Keratinocyte (primary cell): ENCODE measurements at regions not wholly inside any gene's neighbourhood (a gene's known extent, or its start where the extent isn't known, plus 50 kb on each side); places are given as distances from the start of the nearest gene placed in this dataset.

Experiments
- EZH2 ChIP-seq: IDR thresholded peaks from one replicate; pipeline ENCODE4 v1.6.1; 2012; ENCODE audit warnings: inconsistent platforms, mild to moderate bottlenecking, low read length, moderate library complexity
- TF ChIP-seq, protein P1 (sequence below), 3 experiments: IDR thresholded peaks in 1 of 3; conservative IDR thresholded peaks in 1 of 3; optimal IDR thresholded peaks in 1 of 3; 2 replicates in 2 of 3; 3 replicates in 1 of 3; pipeline versions ENCODE3 to v1.5.1; 2011; ENCODE audit warnings: low read length in 3 of 3, mild to moderate bottlenecking in 3 of 3, moderate library complexity in 2 of 3, control low read depth in 1 of 3, inconsistent platforms in 1 of 3; ENCODE audit not compliant: insufficient read depth in 2 of 3; ENCODE audit errors: extremely low read depth in 1 of 3

DNA sequence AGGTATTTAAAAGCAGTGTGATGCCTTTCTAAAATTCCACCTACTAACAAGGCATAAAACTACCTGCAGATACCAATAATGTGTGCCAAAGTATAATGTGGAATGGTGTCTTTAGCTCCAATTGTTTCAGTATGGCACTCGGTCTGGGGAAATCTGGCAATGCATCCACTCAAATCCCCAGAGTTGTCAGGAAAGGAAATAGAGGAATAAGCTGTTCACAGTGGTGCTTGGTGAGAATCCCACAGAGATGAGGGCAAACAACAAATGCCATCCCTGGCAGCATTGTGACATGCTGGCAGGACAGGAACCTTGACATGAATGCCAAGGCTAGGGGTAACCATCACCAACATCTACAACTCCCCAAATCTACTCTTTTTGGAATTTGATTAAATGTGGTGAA, 240.7 kb downstream of the BARHL2 start:
- TF ChIP-seq, protein P1, sequence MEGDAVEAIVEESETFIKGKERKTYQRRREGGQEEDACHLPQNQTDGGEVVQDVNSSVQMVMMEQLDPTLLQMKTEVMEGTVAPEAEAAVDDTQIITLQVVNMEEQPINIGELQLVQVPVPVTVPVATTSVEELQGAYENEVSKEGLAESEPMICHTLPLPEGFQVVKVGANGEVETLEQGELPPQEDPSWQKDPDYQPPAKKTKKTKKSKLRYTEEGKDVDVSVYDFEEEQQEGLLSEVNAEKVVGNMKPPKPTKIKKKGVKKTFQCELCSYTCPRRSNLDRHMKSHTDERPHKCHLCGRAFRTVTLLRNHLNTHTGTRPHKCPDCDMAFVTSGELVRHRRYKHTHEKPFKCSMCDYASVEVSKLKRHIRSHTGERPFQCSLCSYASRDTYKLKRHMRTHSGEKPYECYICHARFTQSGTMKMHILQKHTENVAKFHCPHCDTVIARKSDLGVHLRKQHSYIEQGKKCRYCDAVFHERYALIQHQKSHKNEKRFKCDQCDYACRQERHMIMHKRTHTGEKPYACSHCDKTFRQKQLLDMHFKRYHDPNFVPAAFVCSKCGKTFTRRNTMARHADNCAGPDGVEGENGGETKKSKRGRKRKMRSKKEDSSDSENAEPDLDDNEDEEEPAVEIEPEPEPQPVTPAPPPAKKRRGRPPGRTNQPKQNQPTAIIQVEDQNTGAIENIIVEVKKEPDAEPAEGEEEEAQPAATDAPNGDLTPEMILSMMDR (optimal IDR thresholded peaks at IDR 0.05 in 1 of 3, IDR thresholded peaks at IDR 0.05 in 1 of 3, conservative IDR thresholded peaks at IDR 0.05 in 1 of 3; ENCODE audit: extremely low read depth in 1 of 3, insufficient read depth in 2 of 3, low read length in 3 of 3) = no peak
- no peak for TF ChIP-seq EZH2
